Smooth muscle cell (in vitro differentiated cells): ENCODE measurements at regions not wholly inside any gene's neighbourhood (a gene's known extent, or its start where the extent isn't known, plus 50 kb on each side); places are given as distances from the start of the nearest gene placed in this dataset.

ENCODE experiments used
- DNase-seq: peaks from one replicate; lab custom pipeline; 2025; ENCODE audit not compliant: unreplicated experiment; lab: John Stamatoyannopoulos, UW
- H2AFZ ChIP-seq: fragments of 200-600 bp; sonication (generic); 2 replicates; pipeline ENCODE4 v1.6.0; 2016; ENCODE audit warnings: antibody characterized with exemption, low read depth, mild to moderate bottlenecking
- H3F3A ChIP-seq: fragments of 200-600 bp; sonication (generic); 2 replicates; pipeline ENCODE4 v1.6.0; 2017; ENCODE audit warnings: antibody characterized with exemption, low read depth
- H3K27ac ChIP-seq: fragments of 200-600 bp; sonication (generic); 2 replicates; pipeline ENCODE4 v1.5.1; 2016; ENCODE audit warnings: low read depth, mild to moderate bottlenecking
- H3K27me3 ChIP-seq: fragments of 200-600 bp; sonication (generic); 2 replicates; pipeline ENCODE4 v1.6.1; 2016; ENCODE audit warnings: low read depth, mild to moderate bottlenecking
- H3K36me3 ChIP-seq: fragments of 200-600 bp; sonication (generic); 2 replicates; pipeline ENCODE4 v1.5.1; 2016; ENCODE audit warnings: low read depth
- H3K4me1 ChIP-seq: fragments of 200-600 bp; sonication (generic); 2 replicates; pipeline ENCODE4 v1.5.1; 2016; ENCODE audit warnings: low read depth
- H3K4me2 ChIP-seq: fragments of 200-600 bp; sonication (generic); 2 replicates; pipeline ENCODE4 v1.6.0; 2016; ENCODE audit warnings: mild to moderate bottlenecking
- H3K4me3 ChIP-seq: fragments of 200-600 bp; sonication (generic); 2 replicates; pipeline ENCODE4 v1.5.1; 2016; ENCODE audit warnings: mild to moderate bottlenecking
- H3K79me2 ChIP-seq: fragments of 200-600 bp; sonication (generic); 2 replicates; pipeline ENCODE4 v1.6.0; 2016; ENCODE audit warnings: low read depth, mild to moderate bottlenecking
- H3K9ac ChIP-seq: fragments of 200-600 bp; sonication (generic); 2 replicates; pipeline ENCODE4 v1.6.0; 2016; ENCODE audit warnings: low read depth
- H3K9me3 ChIP-seq: fragments of 200-600 bp; sonication (generic); replicated peaks from 2 replicates; pipeline ENCODE4 v1.5.1; 2016; ENCODE audit warnings: low read depth
- H4K20me1 ChIP-seq: fragments of 200-600 bp; sonication (generic); 2 replicates; pipeline ENCODE4 v1.6.0; 2016; ENCODE audit warnings: low read depth
- WGBS: methylation state at CpG from one replicate; pipeline ENCODE4 v1.1.7; 2016; ENCODE audit warnings: low lambda C conversion rate; 5-methylcytosine and 5-hydroxymethylcytosine counted together
- TF ChIP-seq, protein P1 (sequence below): fragments of 200-600 bp; sonication (generic); IDR thresholded peaks from 2 replicates; pipeline ENCODE4 v1.5.1; 2017; ENCODE audit warnings: borderline replicate concordance, mild to moderate bottlenecking, antibody characterized with exemption; ENCODE audit not compliant: insufficient read depth, poor library complexity, severe bottlenecking

DNA sequence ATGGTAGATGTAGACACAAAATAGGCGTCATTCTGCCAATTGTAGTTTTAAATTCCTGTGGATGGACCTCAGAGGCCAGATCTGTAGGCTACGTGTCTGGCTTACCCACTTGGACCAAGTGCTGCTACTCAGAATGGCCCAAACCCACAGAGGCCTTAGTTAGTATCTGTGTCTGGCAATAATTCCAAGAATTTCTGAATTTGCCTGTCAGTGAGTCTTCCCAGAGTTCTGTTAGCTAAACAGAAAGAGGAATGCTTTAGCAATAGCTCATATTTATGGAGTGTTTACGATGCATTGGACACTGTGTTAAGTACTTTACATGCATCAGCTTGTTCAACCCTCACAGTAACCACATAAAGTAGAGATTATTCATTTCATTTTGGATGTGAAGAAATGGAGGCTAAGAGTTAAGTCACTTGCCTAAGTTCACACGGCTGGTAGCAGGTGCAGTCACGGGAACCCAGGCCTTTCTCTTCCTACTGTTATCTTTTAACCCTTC is 231.8 kb downstream of the PTEN start:
- Histone ChIP-seq H4K20me1 (no peaks in the 10 kb centered on the region), H3K79me2 (no peaks in the 10 kb centered on the region), H3K4me1 (no peaks in the 10 kb centered on the region), H3K4me2 (peak overlapping the region; percentile 12), H3K9me3 (no peaks in the 10 kb centered on the region), H2AFZ (no peak overlapping the region), H3F3A (peaks cover 6% of the 10 kb centered on the region), H3K9ac (no peak overlapping the region), H3K4me3 (no peak overlapping the region), H3K27me3 (peaks cover 15% of the 10 kb centered on the region), H3K27ac (no peak overlapping the region), H3K36me3 (no peaks in the 10 kb centered on the region)
- 3% methylated on average over 5 of the region's 5 CpGs for WGBS
- TF ChIP-seq, protein P1, sequence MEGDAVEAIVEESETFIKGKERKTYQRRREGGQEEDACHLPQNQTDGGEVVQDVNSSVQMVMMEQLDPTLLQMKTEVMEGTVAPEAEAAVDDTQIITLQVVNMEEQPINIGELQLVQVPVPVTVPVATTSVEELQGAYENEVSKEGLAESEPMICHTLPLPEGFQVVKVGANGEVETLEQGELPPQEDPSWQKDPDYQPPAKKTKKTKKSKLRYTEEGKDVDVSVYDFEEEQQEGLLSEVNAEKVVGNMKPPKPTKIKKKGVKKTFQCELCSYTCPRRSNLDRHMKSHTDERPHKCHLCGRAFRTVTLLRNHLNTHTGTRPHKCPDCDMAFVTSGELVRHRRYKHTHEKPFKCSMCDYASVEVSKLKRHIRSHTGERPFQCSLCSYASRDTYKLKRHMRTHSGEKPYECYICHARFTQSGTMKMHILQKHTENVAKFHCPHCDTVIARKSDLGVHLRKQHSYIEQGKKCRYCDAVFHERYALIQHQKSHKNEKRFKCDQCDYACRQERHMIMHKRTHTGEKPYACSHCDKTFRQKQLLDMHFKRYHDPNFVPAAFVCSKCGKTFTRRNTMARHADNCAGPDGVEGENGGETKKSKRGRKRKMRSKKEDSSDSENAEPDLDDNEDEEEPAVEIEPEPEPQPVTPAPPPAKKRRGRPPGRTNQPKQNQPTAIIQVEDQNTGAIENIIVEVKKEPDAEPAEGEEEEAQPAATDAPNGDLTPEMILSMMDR = no peak
- no peak for DNase-seq

DNA sequence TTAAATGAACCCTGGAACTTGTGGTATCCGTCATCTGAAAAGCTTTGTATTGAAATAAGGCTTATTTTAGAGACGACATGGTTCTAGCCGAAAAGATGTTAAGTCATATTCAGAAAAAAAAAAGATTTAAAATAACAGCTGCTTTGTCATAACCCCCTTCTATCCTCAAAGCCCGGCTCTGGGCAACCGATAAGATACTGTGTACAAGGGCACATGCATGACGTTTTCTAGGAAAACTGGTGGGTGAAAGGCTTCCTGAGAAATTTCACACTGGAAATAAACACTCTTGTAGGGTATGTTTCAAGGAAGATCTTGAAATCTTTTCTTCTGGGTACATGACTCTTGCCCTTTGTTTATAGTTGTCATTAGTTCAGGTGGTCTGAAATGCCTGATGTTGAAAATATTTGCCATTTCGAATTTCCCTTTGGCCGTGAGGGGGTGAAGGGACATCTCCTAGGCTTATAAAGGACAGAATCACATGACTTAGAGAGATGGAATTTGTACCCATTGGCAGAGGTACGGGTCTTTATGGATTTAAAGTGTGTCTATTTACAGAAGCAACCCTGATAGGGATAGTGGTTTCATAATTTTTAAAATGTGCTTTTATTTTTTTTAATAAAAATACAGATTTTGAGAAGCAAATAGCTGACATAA is 232.5 kb downstream of the PTEN start:
- peak overlapping the region; percentile 12 for H3K4me2 ChIP-seq
- H3K79me2 ChIP-seq = no peaks in the 10 kb centered on the region
- peaks cover 6% of the 10 kb centered on the region for H3F3A ChIP-seq
- DNase-seq = no peak
- H3K9me3 ChIP-seq = no peaks in the 10 kb centered on the region
- no peaks in the 10 kb centered on the region for H3K36me3 ChIP-seq
- no peak overlapping the region for H3K27ac ChIP-seq
- no peaks in the 10 kb centered on the region for H4K20me1 ChIP-seq
- TF ChIP-seq, protein P1 = no peak
- peaks cover 22% of the 10 kb centered on the region for H3K27me3 ChIP-seq
- H3K4me3 ChIP-seq = no peak overlapping the region
- no peak overlapping the region for H2AFZ ChIP-seq
- no peak overlapping the region for H3K9ac ChIP-seq
- WGBS = 53% methylated on average over 9 of the region's 9 CpGs
- no peaks in the 10 kb centered on the region for H3K4me1 ChIP-seq

DNA sequence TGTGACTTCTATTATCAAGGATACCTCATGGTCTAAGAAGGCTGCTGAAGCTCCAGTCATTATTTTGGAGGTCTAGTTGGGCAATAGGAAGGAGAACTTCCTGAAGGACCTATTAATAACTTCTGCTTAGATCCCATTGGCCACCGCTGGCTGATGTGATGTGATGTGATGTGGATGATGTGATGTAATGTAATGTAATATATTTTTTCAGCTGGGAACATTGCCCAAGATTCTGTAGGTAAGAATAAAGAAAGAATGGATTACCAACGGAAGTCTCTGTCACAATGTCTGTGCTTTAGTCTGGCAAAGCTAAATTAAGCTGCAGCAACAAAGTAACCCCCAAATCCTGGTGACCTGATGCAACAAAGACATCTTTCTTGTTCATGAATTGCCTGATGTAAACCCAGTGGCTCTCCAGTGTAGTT is 233.7 kb downstream of the PTEN start:
- H3K4me3 ChIP-seq = no peak overlapping the region
- H3K9ac ChIP-seq = no peak overlapping the region
- WGBS = 97% methylated on average over 2 of the region's 2 CpGs
- no peak overlapping the region for H2AFZ ChIP-seq
- H3K27ac ChIP-seq = no peak overlapping the region
- H4K20me1 ChIP-seq = no peaks in the 10 kb centered on the region
- no peaks in the 10 kb centered on the region for H3K79me2 ChIP-seq
- H3F3A ChIP-seq = peaks cover 6% of the 10 kb centered on the region
- H3K36me3 ChIP-seq = no peaks in the 10 kb centered on the region
- TF ChIP-seq, protein P1 = no peak
- peaks cover 24% of the 10 kb centered on the region for H3K27me3 ChIP-seq
- H3K4me2 ChIP-seq = no peak overlapping the region
- H3K9me3 ChIP-seq = no peaks in the 10 kb centered on the region
- no peaks in the 10 kb centered on the region for H3K4me1 ChIP-seq
- no peak for DNase-seq

DNA sequence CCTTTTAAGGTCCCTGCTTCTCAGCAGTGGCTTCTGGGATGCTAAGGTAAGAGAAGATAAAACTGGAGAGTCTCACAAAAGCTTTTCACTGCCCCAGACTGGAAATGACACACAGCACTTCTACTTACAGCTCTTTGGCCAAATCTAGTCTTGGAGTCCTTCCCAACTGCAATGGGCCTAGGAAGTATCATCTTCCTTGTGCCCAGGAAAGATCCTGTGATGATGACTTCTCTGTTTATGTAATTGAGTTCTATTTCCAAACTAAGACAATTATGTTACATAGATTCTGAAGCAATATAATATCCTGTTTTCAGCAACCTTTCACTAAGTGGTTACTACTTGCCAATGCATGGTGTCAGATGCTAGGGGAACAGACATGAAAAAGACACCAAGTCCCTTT is 234.1 kb downstream of the PTEN start:
- H3K9ac ChIP-seq = no peak overlapping the region
- H2AFZ ChIP-seq = no peak overlapping the region
- no peak overlapping the region for H3K4me3 ChIP-seq
- H3K4me1 ChIP-seq = no peaks in the 10 kb centered on the region
- H3K27me3 ChIP-seq = peaks cover 24% of the 10 kb centered on the region
- TF ChIP-seq, protein P1 = no peak
- no peak overlapping the region for H3K27ac ChIP-seq
- no peaks in the 10 kb centered on the region for H4K20me1 ChIP-seq
- peaks cover 6% of the 10 kb centered on the region for H3F3A ChIP-seq
- no peaks in the 10 kb centered on the region for H3K36me3 ChIP-seq
- H3K9me3 ChIP-seq = no peaks in the 10 kb centered on the region
- H3K79me2 ChIP-seq = no peaks in the 10 kb centered on the region
- DNase-seq = no peak
- no peak overlapping the region for H3K4me2 ChIP-seq
